Hematopoietic multipotent progenitor cell treated with erythropoietin and hydrocortisone succinate and interleukin-3 and kit ligand, for 6 days (in vitro differentiated cells): ENCODE measurements at regions not wholly inside any gene's neighbourhood (a gene's known extent, or its start where the extent isn't known, plus 50 kb on each side); places are given as distances from the start of the nearest gene placed in this dataset.

ENCODE experiments used
- DNase-seq: peaks from one replicate; pipeline ENCODE4 v3.0.0-alpha.2; 2015

DNA sequence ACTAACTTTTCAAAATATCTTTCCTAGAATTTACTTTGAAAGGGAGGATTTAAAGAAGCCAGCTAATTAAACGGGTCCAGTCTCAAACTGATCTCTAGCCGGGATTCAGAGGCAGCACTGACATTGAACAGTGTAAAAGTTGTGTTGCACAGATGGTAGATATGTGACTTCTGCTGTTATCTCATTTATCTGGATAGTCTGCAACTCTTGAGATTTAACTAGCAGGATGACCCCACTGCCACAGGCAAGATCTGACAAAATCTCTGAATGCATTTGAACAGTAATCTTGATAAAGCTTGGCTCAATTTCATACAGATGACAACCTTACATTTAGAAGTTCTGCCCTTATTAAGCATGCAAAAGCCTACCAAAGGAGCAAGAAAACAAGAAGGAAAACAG, 138.0 kb upstream of the CPNE8 start:
- DNase-seq = no peak

GRCh38 chr12:39040275-39040674, 134.9 kb upstream of the CPNE8 start:
- DNase-seq = no peak

DNA sequence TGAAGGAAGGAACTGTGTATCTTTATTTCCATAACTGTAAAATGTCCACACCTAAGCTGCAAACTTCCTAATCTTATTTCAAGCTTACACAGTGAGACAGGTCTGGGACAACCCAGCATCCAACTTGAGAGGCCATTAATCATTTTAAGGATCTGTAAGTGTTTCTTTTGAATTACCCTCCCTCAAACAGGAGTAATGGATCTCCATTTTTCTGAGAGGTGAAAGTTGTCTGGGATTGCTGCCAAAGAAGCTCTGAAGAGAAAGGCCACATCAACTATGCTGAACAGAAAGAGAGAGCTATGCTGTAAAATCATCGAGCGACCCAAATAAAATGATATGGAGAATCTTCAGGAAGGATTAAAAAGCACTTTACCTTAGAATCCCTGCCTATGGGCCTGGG, 131.7 kb upstream of the CPNE8 start:
- no peak for DNase-seq

- DNase-seq = no peak
These were observed 130.7 kb upstream of the CPNE8 start for GRCh38 chr12:39036105-39036504.

GRCh38 chr12:39033782-39034181, 128.4 kb upstream of the CPNE8 start:
- no peak for DNase-seq

GRCh38 chr12:39032448-39032847, 127.1 kb upstream of the CPNE8 start:
- DNase-seq = no peak

DNA sequence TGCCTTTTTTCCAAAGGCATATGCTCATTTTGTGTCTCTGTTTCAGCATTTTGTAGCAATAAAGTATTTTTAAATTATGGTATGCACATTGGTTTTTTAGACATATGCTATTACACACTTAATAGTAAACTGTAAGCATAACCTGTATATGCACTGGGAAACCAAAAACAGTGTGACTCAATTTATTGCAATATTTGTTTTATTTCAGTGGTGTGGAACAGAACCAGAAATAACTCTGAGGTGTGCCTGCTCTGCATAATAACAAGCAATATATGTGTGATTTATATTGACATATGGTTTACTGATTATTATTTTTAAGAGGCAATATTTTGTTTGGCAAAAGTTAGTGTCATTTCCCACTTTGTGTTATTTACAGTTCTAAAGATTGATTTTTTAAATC, 126.6 kb upstream of the CPNE8 start:
- no peak for DNase-seq

DNA sequence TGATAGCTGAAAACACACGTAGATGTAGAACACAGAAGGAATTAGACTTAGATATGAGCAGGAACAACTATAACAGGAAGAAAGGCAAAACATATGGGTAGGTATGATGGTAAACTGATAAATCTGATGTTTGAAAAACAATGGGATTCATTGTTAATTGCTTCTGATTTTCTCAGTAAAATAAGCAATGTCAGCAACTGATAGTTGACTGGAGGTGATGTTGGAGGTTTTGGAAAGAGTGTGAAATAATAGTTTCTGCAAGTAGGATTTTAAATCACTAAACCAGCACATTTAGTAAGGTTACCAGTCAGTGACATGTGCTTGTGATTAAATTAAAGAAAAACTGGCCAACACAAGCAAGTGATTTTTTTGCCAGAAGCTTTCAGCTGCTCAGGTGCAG, 123.0 kb upstream of the CPNE8 start:
- DNase-seq = no peak

DNA sequence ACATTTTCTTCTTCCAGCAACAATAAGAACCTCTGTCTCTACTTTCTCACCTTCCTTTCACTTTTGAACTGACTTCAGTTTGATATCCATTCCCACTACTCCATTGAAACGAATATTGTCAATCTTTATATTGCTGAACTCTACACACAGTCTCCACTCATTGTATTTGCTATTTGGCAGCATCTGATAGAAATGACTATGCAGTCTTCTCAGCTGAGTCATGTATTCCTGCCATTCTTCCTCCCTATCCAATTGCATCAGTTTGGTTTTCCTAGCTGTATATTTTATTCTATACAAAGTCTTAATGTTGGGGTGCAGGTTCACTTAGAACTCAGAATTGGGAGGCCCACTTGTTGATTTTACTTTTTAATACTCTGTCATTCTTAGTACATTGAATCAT, 107.5 kb upstream of the CPNE8 start:
- no peak for DNase-seq

- DNase-seq = no peak
These were observed 105.8 kb upstream of the CPNE8 start for GRCh38 chr12:39011166-39011565.

DNA sequence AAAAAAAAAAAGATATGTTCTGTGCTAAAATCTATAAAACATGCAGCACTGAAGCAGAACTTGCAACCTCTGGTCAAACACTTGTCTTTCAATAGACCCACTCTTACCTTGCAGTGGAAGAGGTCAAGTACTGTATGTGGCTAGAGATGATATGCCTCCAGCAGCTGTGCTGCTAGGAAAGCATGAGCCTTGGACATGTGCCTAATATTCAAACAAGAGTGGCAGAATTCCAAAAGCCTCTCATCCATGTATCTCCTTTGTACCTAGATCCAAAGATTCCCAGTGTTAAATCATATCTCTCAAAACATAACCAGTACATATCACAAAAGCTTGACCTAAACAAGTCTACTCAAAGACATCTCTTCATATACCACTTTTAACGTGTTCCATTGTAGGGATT, 105.0 kb upstream of the CPNE8 start:
- DNase-seq = no peak

DNA sequence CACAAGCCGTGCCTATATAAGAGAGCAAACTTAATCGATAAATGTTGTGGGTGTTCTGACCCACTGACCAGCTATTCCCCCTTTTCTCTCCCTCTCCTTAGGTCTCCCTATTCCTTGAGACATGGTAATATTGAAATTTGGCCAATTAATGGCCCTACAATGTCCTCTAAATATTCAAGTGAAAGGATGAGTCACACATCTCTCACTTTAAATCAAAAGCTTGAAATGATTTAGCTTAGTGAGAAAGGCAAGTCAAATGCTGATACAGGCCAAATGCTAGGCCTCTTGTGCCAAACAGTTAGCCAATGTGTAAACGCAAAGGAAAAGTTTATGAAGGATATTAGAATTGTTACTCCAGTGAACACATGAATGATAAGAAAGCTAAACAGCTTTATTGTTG, 102.2 kb upstream of the CPNE8 start:
- no peak for DNase-seq

DNA sequence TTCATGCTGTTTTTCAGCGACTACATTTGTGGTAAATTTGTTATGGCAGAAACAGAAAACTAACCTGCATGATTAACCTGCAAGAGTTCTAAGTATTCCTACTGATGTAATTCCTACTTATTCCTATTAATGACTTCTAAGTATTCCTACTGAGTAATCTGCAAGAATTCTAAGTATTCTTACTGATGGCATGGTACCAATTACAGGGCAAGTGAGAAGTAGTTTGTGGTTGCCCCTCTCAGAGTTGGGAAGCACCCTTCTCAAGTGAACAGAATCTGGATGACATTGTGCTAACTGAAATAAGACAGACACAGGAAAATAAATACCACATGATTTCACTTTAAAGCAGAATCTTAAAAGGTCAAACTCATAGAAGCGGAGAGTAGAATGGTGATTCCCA, 100.9 kb upstream of the CPNE8 start:
- DNase-seq = no peak

DNA sequence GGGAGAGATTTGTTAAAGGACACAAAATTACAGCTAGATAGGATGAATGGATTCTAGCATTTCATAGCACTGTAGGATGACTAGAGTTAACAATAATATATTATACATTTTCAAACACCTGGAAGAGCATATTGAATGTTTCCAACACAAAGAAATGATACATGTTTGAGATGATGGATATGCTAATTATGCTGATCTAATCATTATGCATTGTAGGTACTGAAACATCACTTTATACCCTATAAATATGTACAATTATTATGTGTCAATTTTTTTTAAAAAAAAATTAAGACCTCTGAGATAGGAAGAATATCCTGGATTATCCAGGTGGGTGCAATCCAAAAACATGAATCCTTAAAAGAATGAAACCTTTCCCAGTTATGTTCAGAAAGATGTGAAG, 100.3 kb upstream of the CPNE8 start:
- no peak for DNase-seq

DNA sequence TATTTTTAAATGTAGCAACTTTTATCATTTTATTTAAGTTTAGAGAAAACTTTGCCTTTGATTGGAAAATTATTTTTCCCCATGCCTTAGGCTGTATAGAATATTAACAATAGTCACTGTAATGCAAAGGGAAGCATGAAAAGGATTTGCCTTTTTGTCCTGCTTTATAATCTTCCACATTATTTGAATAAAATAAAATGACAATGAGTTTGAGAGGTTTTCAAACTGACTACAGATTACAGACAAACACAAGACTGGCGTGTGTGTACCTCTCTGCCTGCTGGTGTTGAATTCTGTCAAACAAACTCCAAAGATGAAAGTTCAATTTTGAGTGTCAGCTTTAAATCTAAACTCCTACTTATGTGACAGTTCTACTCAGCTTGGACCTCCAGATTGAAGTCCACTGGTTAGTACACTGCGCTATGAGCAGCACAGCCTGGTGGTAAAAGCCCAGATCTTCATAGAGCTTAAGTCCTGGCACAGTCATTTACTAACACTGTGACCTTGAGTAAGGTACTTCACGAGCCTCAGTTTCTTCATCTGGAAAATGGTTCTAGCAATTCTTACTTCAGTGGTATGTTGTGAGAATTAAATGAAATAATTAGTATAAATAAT, 98.3 kb upstream of the CPNE8 start:
- DNase-seq = no peak

DNA sequence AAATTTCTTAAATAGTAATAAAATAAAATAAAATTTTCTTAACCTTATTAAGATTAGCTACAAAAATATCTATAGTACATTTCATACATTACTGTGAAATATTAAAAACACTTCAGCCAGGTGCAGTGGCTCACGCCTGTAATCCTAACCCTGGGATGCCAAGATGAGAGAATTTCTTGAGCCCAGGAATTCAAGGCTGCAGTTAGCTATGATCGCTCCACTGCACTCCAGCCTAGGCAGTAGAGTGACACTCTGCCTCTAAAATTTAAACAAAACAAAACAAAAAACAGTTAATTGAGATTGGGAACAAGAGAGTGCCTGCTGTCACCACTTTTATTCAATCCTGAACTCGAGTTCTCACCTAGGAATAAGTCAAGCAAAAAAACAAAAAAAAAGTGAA, 95.0 kb upstream of the CPNE8 start:
- no peak for DNase-seq

GRCh38 chr12:38998887-38999482, 93.6 kb upstream of the CPNE8 start:
- DNase-seq = no peak

GRCh38 chr12:38995249-38995648, 89.9 kb upstream of the CPNE8 start:
- DNase-seq = no peak

DNA sequence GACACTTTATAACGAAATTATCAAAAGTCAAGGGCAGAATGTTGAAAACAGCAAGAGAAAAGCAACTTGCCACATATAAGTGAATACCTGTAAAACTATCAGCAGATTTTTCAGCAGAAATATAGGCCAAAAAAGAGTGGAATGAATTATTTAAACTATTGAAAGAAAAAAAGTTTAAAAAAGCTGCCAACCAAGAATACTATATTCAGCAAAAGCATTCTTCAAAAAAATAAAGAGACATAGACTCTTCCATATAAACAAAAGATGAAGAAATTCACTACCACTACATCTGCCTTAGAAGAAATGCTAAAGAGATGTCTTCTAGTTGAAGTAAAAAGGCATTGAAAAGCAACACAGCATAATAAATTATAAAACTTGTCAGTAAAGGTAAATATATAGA, 80.6 kb upstream of the CPNE8 start:
- no peak for DNase-seq

- DNase-seq = no peak
These were observed 79.0 kb upstream of the CPNE8 start for GRCh38 chr12:38984388-38984787.

- no peak for DNase-seq
These were observed 77.8 kb upstream of the CPNE8 start for GRCh38 chr12:38983117-38983571.

GRCh38 chr12:38977132-38977531, 71.7 kb upstream of the CPNE8 start:
- DNase-seq = no peak

GRCh38 chr12:38969706-38970105, 64.3 kb upstream of the CPNE8 start:
- no peak for DNase-seq

DNA sequence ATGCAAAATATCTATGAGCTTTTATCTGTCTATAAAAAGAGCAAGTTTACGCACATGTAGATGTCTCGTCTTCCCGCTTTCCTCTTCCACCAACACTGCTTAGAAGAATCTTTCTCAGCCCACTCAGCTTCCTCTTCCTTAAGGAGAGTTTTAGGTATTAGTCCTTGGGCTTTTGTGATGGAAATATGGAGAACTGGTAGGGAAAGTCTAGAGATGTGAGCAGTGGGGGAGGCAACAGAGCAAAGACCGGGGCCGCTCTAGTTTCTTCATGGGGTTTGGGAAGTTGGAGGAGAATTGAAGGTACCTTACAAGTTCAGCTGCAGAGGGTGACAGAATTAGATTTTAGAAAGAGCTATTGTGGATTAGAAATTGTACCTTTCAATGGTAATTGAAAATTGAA, 56.3 kb upstream of the CPNE8 start:
- no peak for DNase-seq

DNA sequence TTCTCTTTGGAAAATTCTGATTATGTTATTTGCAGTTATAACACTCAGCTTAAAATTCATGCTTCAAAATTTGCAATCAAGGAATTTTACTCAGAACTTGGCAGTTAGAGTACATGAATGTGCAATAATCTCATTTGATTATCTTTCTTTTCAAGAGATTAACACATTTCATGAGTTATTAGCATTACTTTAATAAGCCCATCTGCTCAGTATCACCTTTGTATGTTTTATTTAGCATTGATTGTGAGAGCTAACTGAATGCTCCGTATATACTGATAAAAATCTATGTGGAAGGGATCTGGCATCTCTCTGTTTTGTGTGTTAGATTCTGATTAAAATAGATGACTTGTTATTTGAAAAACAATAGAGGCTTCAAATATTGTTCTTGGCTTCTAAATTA, 55.6 kb upstream of the CPNE8 start:
- DNase-seq = no peak
